RWPE2 (cell line): ENCODE measurements at regions not wholly inside any gene's neighbourhood (a gene's known extent, or its start where the extent isn't known, plus 50 kb on each side); places are given as distances from the start of the nearest gene placed in this dataset.
"Not testable (repeated sequence)": the region's sequence is repeated elsewhere in the genome, so short reads cannot be mapped to it uniquely, and the experiment has no call there.

ENCODE experiments used
- ATAC-seq: fragments of 200-7000 bp; cut with Tn5 transposase; 3 replicates; pipeline ENCODE4 v1.9.1; 2021; ENCODE audit warnings: low read depth
- DNase-seq: peaks from one replicate; pipeline ENCODE4 v3.0.0-alpha.2; 2020; ENCODE audit warnings: low spot score
- H3K27ac ChIP-seq: fragments of 450-650 bp; 2 replicates; pipeline ENCODE4 v1.5.1; 2017; ENCODE audit warnings: mild to moderate bottlenecking; ENCODE audit not compliant: poor library complexity, severe bottlenecking
- H3K27me3 ChIP-seq: fragments of 250-450 bp; sonication (Bioruptor Pico); 2 replicates; pipeline ENCODE4 v1.5.1; 2021; ENCODE audit warnings: mild to moderate bottlenecking, moderate library complexity; ENCODE audit not compliant: insufficient read depth, poor library complexity, severe bottlenecking
- H3K36me3 ChIP-seq: fragments of 250-450 bp; sonication (Bioruptor Pico); 2 replicates; pipeline ENCODE4 v1.5.1; 2020; ENCODE audit warnings: low read depth, mild to moderate bottlenecking, moderate library complexity
- H3K4me1 ChIP-seq: fragments of 250-450 bp; sonication (Bioruptor Pico); 2 replicates; pipeline ENCODE4 v1.5.1; 2021; ENCODE audit warnings: mild to moderate bottlenecking, moderate library complexity; ENCODE audit not compliant: insufficient read depth, poor library complexity, severe bottlenecking
- H3K4me3 ChIP-seq: fragments of 250-450 bp; sonication (Bioruptor Pico); 2 replicates; pipeline ENCODE4 v1.5.1; 2021; ENCODE audit warnings: mild to moderate bottlenecking, moderate library complexity; ENCODE audit not compliant: severe bottlenecking
- H3K9me3 ChIP-seq: fragments of 250-450 bp; sonication (Bioruptor Pico); 2 replicates; pipeline ENCODE4 v1.5.1; 2021; ENCODE audit warnings: mild to moderate bottlenecking, moderate library complexity; ENCODE audit not compliant: severe bottlenecking
- TF ChIP-seq, protein P1 (sequence below): fragments of 450-650 bp; IDR thresholded peaks from one replicate; pipeline ENCODE4 v1.5.1; 2017; ENCODE audit warnings: mild to moderate bottlenecking, moderate library complexity; ENCODE audit not compliant: poor library complexity, severe bottlenecking

DNA sequence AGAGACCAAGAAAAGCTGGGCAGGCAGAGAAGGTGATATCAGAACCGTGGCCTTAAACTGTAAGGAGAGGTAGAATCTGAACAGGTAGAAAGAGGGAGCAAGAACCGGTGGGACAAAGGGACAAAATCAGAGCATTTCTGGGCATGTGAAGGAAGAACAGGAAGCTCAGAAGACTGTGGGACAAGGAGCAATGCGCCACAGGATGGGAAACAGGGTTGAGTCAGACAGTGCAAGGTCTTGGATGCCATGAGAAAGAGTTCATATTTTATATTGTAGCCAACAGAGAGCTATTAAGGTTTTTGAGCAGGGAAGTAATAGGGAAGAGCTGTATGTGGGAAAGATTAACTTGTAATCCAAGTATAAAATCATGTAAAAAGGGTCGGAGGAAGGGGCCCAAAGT lies 106.4 kb upstream of the UGP2 start:
- H3K4me1 ChIP-seq, result peaks cover 45% of the 10 kb centered on the region
- TF ChIP-seq, protein P1, sequence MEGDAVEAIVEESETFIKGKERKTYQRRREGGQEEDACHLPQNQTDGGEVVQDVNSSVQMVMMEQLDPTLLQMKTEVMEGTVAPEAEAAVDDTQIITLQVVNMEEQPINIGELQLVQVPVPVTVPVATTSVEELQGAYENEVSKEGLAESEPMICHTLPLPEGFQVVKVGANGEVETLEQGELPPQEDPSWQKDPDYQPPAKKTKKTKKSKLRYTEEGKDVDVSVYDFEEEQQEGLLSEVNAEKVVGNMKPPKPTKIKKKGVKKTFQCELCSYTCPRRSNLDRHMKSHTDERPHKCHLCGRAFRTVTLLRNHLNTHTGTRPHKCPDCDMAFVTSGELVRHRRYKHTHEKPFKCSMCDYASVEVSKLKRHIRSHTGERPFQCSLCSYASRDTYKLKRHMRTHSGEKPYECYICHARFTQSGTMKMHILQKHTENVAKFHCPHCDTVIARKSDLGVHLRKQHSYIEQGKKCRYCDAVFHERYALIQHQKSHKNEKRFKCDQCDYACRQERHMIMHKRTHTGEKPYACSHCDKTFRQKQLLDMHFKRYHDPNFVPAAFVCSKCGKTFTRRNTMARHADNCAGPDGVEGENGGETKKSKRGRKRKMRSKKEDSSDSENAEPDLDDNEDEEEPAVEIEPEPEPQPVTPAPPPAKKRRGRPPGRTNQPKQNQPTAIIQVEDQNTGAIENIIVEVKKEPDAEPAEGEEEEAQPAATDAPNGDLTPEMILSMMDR, result no peak
- H3K4me3 ChIP-seq, result no peak overlapping the region
- H3K27me3 ChIP-seq, result no peaks in the 10 kb centered on the region
- DNase-seq (no peak), ATAC-seq (no peak)
- H3K9me3 ChIP-seq, result no peaks in the 10 kb centered on the region
- peak overlapping the region; percentile 91 for H3K27ac ChIP-seq
- no peaks in the 10 kb centered on the region for H3K36me3 ChIP-seq

DNA sequence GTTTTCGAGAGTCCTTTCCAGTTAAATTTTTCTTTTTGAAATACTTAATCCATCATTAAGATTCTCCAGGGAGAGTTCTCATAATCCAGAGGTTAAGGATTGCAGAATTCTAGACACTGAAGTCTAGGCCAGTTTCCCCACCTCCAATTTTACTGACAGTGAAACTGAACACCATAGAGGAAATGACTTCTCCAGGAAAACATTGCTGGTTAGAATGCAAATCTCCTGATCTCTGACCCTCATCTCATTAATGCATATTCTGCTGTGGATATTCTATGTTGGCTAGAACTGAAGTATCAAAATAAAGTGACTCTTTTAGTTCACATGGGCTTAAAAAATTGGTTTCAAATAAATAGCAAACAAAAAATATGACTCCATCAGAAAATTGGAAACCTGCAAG lies 105.8 kb upstream of the UGP2 start:
- H3K36me3 ChIP-seq, result no peaks in the 10 kb centered on the region
- no peaks in the 10 kb centered on the region for H3K9me3 ChIP-seq
- H3K27me3 ChIP-seq, result no peaks in the 10 kb centered on the region
- H3K4me3 ChIP-seq, result no peak overlapping the region
- TF ChIP-seq, protein P1, result no peak
- DNase-seq (no peak), ATAC-seq (no peak)
- peaks cover 47% of the 10 kb centered on the region for H3K4me1 ChIP-seq
- H3K27ac ChIP-seq, result peak overlapping the region; percentile 91

DNA sequence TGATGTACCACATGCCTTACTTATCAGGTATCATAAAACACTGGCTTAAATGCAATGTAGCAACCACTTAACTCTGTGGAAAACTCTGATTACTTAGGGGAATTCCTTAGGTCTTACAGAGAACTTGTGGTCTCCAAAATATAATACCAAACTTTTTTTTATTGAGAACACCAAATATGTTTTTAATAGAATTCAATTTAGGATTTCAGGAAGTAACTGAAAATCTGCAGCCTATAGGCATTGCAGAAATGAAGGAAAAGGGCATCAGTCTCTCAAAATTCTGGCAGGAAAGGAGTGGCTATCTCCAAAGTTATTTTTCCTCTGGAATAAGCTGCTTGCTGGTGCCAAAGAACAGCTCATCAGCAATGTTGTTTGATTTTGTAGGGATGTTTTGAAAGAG lies 105.3 kb upstream of the UGP2 start:
- H3K27me3 ChIP-seq, result no peaks in the 10 kb centered on the region
- peak overlapping the region; percentile 91 for H3K27ac ChIP-seq
- peaks cover 52% of the 10 kb centered on the region for H3K4me1 ChIP-seq
- H3K9me3 ChIP-seq, result no peaks in the 10 kb centered on the region
- H3K4me3 ChIP-seq, result no peak overlapping the region
- H3K36me3 ChIP-seq, result no peaks in the 10 kb centered on the region
- 0 out of 3 replicates have a peak, but pooled peaks have one; percentile 19 for ATAC-seq
- TF ChIP-seq, protein P1, result no peak
- no peak for DNase-seq

DNA sequence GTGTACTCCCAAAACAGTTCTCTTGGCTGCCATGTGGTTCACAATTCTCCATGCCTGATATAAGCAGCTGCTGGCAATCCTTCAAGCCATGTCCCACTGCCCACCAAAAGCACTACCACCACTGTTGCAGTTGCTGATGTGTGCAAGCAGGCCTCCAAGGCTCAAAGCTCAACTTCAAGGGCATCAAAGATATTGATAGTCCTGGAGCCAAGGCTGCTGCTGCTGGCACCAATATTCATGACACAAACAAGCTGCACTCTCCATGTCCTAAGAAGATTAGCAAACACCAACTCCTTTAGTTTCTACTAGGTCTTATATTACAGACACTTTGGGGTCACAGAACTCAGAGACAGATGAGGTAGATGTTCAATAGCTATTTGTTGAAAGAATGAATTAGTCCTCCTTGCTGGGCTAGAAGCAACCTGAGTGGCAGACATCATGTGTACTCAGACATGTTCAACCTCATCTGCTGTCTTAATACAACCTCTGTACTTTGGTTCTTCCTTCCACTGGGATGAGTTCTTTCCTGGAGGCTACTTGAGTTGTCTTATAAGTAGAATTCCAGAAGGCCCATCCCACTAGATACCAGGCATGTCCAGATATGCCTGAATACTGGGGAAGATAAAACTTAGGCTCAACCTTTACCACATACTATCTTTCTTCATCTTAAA lies 104.5 kb upstream of the UGP2 start:
- Histone ChIP-seq H3K9me3 (no peaks in the 10 kb centered on the region), H3K4me1 (peaks cover 60% of the 10 kb centered on the region), H3K27ac (peak overlapping the region; percentile 91), H3K4me3 (no peak overlapping the region), H3K36me3 (no peaks in the 10 kb centered on the region), H3K27me3 (no peaks in the 10 kb centered on the region)
- TF ChIP-seq, protein P1, result no peak
- peak; percentile 81 for ATAC-seq
- no peak for DNase-seq

DNA sequence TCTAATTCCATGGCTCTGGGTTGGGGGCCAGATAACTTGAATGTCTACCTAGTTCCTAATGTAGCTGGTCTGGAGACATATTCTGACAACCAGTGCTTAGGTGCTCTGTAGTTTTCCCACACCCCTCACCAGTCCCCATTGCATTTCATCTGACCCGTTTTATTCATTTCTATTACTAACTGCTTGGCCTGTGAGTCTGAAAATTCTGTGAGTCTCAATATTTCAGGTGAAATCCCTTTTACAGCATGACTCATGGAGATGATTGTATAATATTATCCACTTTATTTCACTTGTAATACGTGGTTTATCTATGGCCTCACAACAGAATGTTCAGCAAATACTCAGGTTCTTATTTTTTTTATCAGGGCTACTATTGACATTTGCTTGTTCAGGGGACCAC lies 103.7 kb upstream of the UGP2 start:
- ATAC-seq (peak; percentile 69), DNase-seq (no peak)
- Histone ChIP-seq H3K27ac (peak overlapping the region; percentile 91), H3K36me3 (no peaks in the 10 kb centered on the region), H3K9me3 (no peaks in the 10 kb centered on the region), H3K27me3 (no peaks in the 10 kb centered on the region), H3K4me1 (peaks cover 61% of the 10 kb centered on the region), H3K4me3 (no peak overlapping the region)
- TF ChIP-seq, protein P1, result no peak

DNA sequence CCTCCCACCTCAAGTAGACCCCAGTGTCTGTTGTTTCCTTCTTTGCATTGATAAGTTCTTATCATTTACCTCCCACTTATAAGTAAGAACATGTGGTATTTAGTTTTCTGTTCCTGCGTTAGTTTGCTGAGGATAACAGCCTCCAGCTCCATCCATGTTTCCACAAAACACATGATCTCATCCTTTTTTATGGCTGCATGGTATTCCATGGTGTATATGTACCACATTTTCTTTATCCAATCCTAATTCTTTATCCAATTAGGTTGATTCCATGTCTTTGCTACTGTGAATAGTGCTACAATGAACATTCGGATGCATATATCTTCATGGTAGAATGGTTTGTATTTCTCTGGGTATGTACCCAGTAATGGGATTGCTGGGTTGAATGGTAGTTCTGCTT lies 102.5 kb upstream of the UGP2 start:
- ATAC-seq, DNase-seq: not testable (repeated sequence)
- peaks cover 58% of the 10 kb centered on the region for H3K4me1 ChIP-seq

More for the DNA sequence above, 102.5 kb upstream of the UGP2 start:
- not testable (repeated sequence) for H3K36me3 ChIP-seq, H3K9me3 ChIP-seq, H3K27me3 ChIP-seq, H3K4me3 ChIP-seq
- peak overlapping the region; percentile 91 for H3K27ac ChIP-seq
